SK-N-SH treated with all-trans-retinoic acid at 6 μM for 48 hours (cell line): ENCODE measurements at regions not wholly inside any gene's neighbourhood (a gene's known extent, or its start where the extent isn't known, plus 50 kb on each side); places are given as distances from the start of the nearest gene placed in this dataset.

Source experiments
- ATAC-seq: fragments of 200-7000 bp; cut with Tn5 transposase; 3 replicates; pipeline ENCODE4 v1.9.1; 2020; ENCODE audit warnings: mild to moderate bottlenecking, moderate library complexity
- ARNTL ChIP-seq: fragments of 450-650 bp; formaldehyde crosslinking; IDR thresholded peaks from 2 replicates; pipeline ENCODE4 v1.5.0; 2020; ENCODE audit warnings: low read depth, mild to moderate bottlenecking, moderate library complexity, borderline replicate concordance
- CREB5 ChIP-seq: fragments of 250-450 bp; sonication (Bioruptor Pico); IDR thresholded peaks from 2 replicates; pipeline ENCODE4 v1.5.1; 2020; ENCODE audit warnings: low read depth, mild to moderate bottlenecking, moderate library complexity
- CSDC2 ChIP-seq: fragments of 250-450 bp; sonication (Bioruptor Pico); IDR thresholded peaks from 2 replicates; pipeline ENCODE4 v1.5.0; 2020; ENCODE audit warnings: mild to moderate bottlenecking, moderate library complexity
- CSRNP3 ChIP-seq: fragments of 250-450 bp; sonication (Bioruptor Pico); IDR thresholded peaks from 2 replicates; pipeline ENCODE4 v1.5.1; 2021; ENCODE audit warnings: mild to moderate bottlenecking, moderate library complexity
- ESRRG ChIP-seq: fragments of 250-450 bp; sonication (Bioruptor Pico); IDR thresholded peaks from 2 replicates; pipeline ENCODE4 v1.6.1; 2021; ENCODE audit warnings: mild to moderate bottlenecking
- GLIS3 ChIP-seq: fragments of 250-450 bp; sonication (Bioruptor Pico); IDR thresholded peaks from 2 replicates; pipeline ENCODE4 v1.5.0; 2020; ENCODE audit warnings: mild to moderate bottlenecking, moderate library complexity
- ISL1 ChIP-seq: fragments of 250-450 bp; sonication (Bioruptor Pico); IDR thresholded peaks from 2 replicates; pipeline ENCODE4 v2.1.2; 2022; ENCODE audit warnings: mild to moderate bottlenecking, moderate library complexity
- OSR1 ChIP-seq: fragments of 250-450 bp; sonication (Bioruptor Pico); IDR thresholded peaks from 2 replicates; pipeline ENCODE4 v1.8.0; 2022; ENCODE audit warnings: moderate library complexity, mild to moderate bottlenecking, inconsistent platforms
- PATZ1 ChIP-seq: fragments of 250-450 bp; sonication (Bioruptor Pico); IDR thresholded peaks from 2 replicates; pipeline ENCODE4 v1.8.0; 2020; ENCODE audit warnings: mild to moderate bottlenecking, moderate library complexity, borderline replicate concordance
- POU6F1 ChIP-seq: fragments of 250-450 bp; sonication (Bioruptor Pico); IDR thresholded peaks from 2 replicates; pipeline ENCODE4 v1.8.0; 2021; ENCODE audit warnings: low read depth, mild to moderate bottlenecking, moderate library complexity, borderline replicate concordance
- PPARA ChIP-seq: fragments of 250-450 bp; sonication (Bioruptor Pico); IDR thresholded peaks from 2 replicates; pipeline ENCODE4 v1.5.0; 2020; ENCODE audit warnings: mild to moderate bottlenecking, borderline replicate concordance
- RARB ChIP-seq: fragments of 250-450 bp; sonication (Bioruptor Pico); IDR thresholded peaks from 2 replicates; pipeline ENCODE4 v1.8.0; 2021; ENCODE audit warnings: mild to moderate bottlenecking, moderate library complexity
- SNAI2 ChIP-seq: fragments of 250-450 bp; sonication (Bioruptor Pico); IDR thresholded peaks from 2 replicates; pipeline ENCODE4 v1.5.0; 2020; ENCODE audit warnings: mild to moderate bottlenecking, moderate library complexity
- TCF4 ChIP-seq: fragments of 250-450 bp; sonication (Bioruptor Pico); IDR thresholded peaks from 2 replicates; pipeline ENCODE4 v1.8.0; 2021; ENCODE audit warnings: mild to moderate bottlenecking, moderate library complexity, borderline replicate concordance
- TOX ChIP-seq: fragments of 250-450 bp; sonication (Bioruptor Pico); IDR thresholded peaks from 2 replicates; pipeline ENCODE4 v1.8.0; 2021; ENCODE audit warnings: mild to moderate bottlenecking, moderate library complexity, borderline replicate concordance
- TSHZ2 ChIP-seq: fragments of 250-450 bp; sonication (Bioruptor Pico); IDR thresholded peaks from 2 replicates; pipeline ENCODE4 v1.5.0; 2020; ENCODE audit warnings: mild to moderate bottlenecking, moderate library complexity
- ZC3H10 ChIP-seq: fragments of 250-450 bp; sonication (Bioruptor Pico); IDR thresholded peaks from 2 replicates; pipeline ENCODE4 v1.5.1; 2021; ENCODE audit warnings: mild to moderate bottlenecking, moderate library complexity
- ZFP3 ChIP-seq: fragments of 250-450 bp; sonication (Bioruptor Pico); IDR thresholded peaks from 2 replicates; pipeline ENCODE4 v1.5.0; 2020; ENCODE audit warnings: mild to moderate bottlenecking, moderate library complexity
- ZNF565 ChIP-seq: fragments of 450-650 bp; formaldehyde crosslinking; conservative IDR thresholded peaks from 2 replicates; pipeline ENCODE4 v1.5.0; 2020; ENCODE audit warnings: low read depth, mild to moderate bottlenecking, moderate library complexity
- ZNF70 ChIP-seq: fragments of 450-650 bp; formaldehyde crosslinking; IDR thresholded peaks from 2 replicates; pipeline ENCODE4 v1.5.0; 2020; ENCODE audit warnings: mild to moderate bottlenecking, moderate library complexity
- ZNF8 ChIP-seq: fragments of 450-650 bp; formaldehyde crosslinking; IDR thresholded peaks from 2 replicates; pipeline ENCODE4 v1.5.0; 2020; ENCODE audit warnings: mild to moderate bottlenecking, moderate library complexity

GRCh38 chr2:195252018-195252417 lies 405.0 kb upstream of the SLC39A10 start (continued):
- no peak for TF ChIP-seq CSDC2 (CRISPR knock-in tag)
- no peak for TF ChIP-seq SNAI2 (CRISPR knock-in tag)
- TF ChIP-seq OSR1 (CRISPR knock-in tag) = no peak
- TF ChIP-seq TOX (CRISPR knock-in tag) = no peak
- TF ChIP-seq RARB (CRISPR knock-in tag) = no peak

- TF ChIP-seq CSDC2 (CRISPR knock-in tag) = no peak
- no peak for TF ChIP-seq TSHZ2 (CRISPR knock-in tag)
- no peak for TF ChIP-seq ISL1 (CRISPR knock-in tag)
- no peak for TF ChIP-seq SNAI2 (CRISPR knock-in tag)
- TF ChIP-seq CSRNP3 (CRISPR knock-in tag) = no peak
- no peak for TF ChIP-seq OSR1 (CRISPR knock-in tag)
- TF ChIP-seq ZNF70 = no peak
- no peak for TF ChIP-seq ESRRG (CRISPR knock-in tag)
- no peak for TF ChIP-seq ZC3H10
- TF ChIP-seq POU6F1 = no peak
- TF ChIP-seq ARNTL (CRISPR knock-in tag) = no peak
- no peak for ATAC-seq
Measured at GRCh38 chr2:195251214-195251613, 405.8 kb upstream of the SLC39A10 start.

- TF ChIP-seq CSDC2 (CRISPR knock-in tag) (no peak), ESRRG (CRISPR knock-in tag) (no peak), GLIS3 (CRISPR knock-in tag) (no peak), ZNF565 (CRISPR knock-in tag) (no peak), TCF4 (CRISPR knock-in tag) (no peak), CSRNP3 (CRISPR knock-in tag) (no peak), PATZ1 (CRISPR knock-in tag) (no peak), RARB (CRISPR knock-in tag) (no peak), ZFP3 (CRISPR knock-in tag) (no peak), OSR1 (CRISPR knock-in tag) (no peak), CREB5 (no peak), SNAI2 (CRISPR knock-in tag) (no peak), TOX (CRISPR knock-in tag) (no peak), ZNF8 (CRISPR knock-in tag) (no peak), PPARA (CRISPR knock-in tag) (no peak), ARNTL (CRISPR knock-in tag) (no peak), POU6F1 (no peak), TSHZ2 (CRISPR knock-in tag) (no peak), ZC3H10 (no peak)
- peak; percentile 34; the same call in 2 of the 3 replicates for ATAC-seq
Measured at GRCh38 chr2:195238826-195239225, 418.2 kb upstream of the SLC39A10 start.
